Tibial artery (tissue), 4 donors: ENCODE measurements at regions not wholly inside any gene's neighbourhood (a gene's known extent, or its start where the extent isn't known, plus 50 kb on each side); places are given as distances from the start of the nearest gene placed in this dataset.

Experiments used
- DNase-seq, 2 donors: peaks; one replicate each; pipeline ENCODE4 v3.0.0-alpha.2; 2019
- H3K27ac ChIP-seq, 2 donors: fragments of 200-600 bp; sonication (generic) in 1 of 2; 1 replicate in 1 of 2; 2 replicates in 1 of 2; pipeline ENCODE4 v1.5.1; 2018 to 2019; ENCODE audit warnings: mild to moderate bottlenecking in 1 of 2
- H3K27me3 ChIP-seq, 2 donors: fragments of 200-600 bp; sonication (generic) in 1 of 2; one replicate each; pipeline versions ENCODE4 v1.5.1 to v1.6.0; 2016 to 2019
- H3K36me3 ChIP-seq, 3 donors: fragments of 200-600 bp; sonication (generic) in 2 of 3; one replicate each; pipeline ENCODE4 v1.5.1; 2016 to 2019; ENCODE audit warnings: mild to moderate bottlenecking in 2 of 3
- H3K4me1 ChIP-seq, 4 donors: fragments of 200-600 bp; sonication (generic) in 2 of 4; 1 replicate in 3 of 4; 2 replicates in 1 of 4; pipeline ENCODE4 v1.5.1; 2016 to 2019
- H3K4me3 ChIP-seq, 2 donors: fragments of 200-600 bp; sonication (generic) in 1 of 2; 1 replicate in 1 of 2; 2 replicates in 1 of 2; pipeline ENCODE4 v1.5.1; 2018 to 2019; ENCODE audit warnings: mild to moderate bottlenecking in 2 of 2
- H3K9me3 ChIP-seq, 3 donors: fragments of 200-600 bp; sonication (generic) in 1 of 3; one replicate each; pipeline ENCODE4 v1.5.1; 2016 to 2019
- CTCF ChIP-seq, 2 experiments: fragments of 200-600 bp in 1 of 2; fragments of 450-650 bp in 1 of 2; IDR thresholded peaks; one replicate each; pipeline ENCODE4 v1.5.1; 2017 to 2019; ENCODE audit warnings: antibody characterized with exemption in 2 of 2, mild to moderate bottlenecking in 1 of 2, moderate library complexity in 1 of 2
- intact Hi-C: fragments of 100-400 bp; cut with DNase I; formaldehyde crosslinking; loops from one replicate; pipeline ENCODE4 v1.15.0; 2023; ENCODE audit warnings: low total_unique reads

- Histone ChIP-seq H3K36me3 (no peaks in the 10 kb centered on the region), H3K27me3 (no peaks in the 10 kb centered on the region), H3K4me3 (no peak overlapping the region), H3K27ac (no peak overlapping the region), H3K9me3 (no peaks in the 10 kb centered on the region), H3K4me1 (no peaks in the 10 kb centered on the region)
- intact Hi-C loops = no loop called here
- DNase-seq = no peak
- TF ChIP-seq CTCF (IDR thresholded peaks at IDR 0.05) = no peak
These were observed 224.0 kb upstream of the SNX7 start for GRCh38 chr1:98437540-98437939.

- Histone ChIP-seq H3K4me1 (no peaks in the 10 kb centered on the region), H3K9me3 (no peaks in the 10 kb centered on the region), H3K36me3 (no peaks in the 10 kb centered on the region), H3K27ac (no peak overlapping the region), H3K27me3 (no peaks in the 10 kb centered on the region), H3K4me3 (no peak overlapping the region)
- no peak for DNase-seq
- TF ChIP-seq CTCF (IDR thresholded peaks at IDR 0.05) = no peak
- intact Hi-C loops = no loop called here
These were observed 224.5 kb upstream of the SNX7 start for GRCh38 chr1:98437011-98437410.

GRCh38 chr1:98429965-98430443, 231.5 kb upstream of the SNX7 start:
- no peak for TF ChIP-seq CTCF (IDR thresholded peaks at IDR 0.05)
- H3K27me3 ChIP-seq = no peaks in the 10 kb centered on the region
- H3K9me3 ChIP-seq = no peaks in the 10 kb centered on the region
- intact Hi-C loops = no loop called here
- H3K4me1 ChIP-seq = no peaks in the 10 kb centered on the region
- DNase-seq = no peak
- no peak overlapping the region for H3K4me3 ChIP-seq
- no peak overlapping the region for H3K27ac ChIP-seq
- no peaks in the 10 kb centered on the region for H3K36me3 ChIP-seq

- no peak for DNase-seq
- H3K9me3 ChIP-seq = no peaks in the 10 kb centered on the region
- no peaks in the 10 kb centered on the region for H3K27me3 ChIP-seq
- H3K4me1 ChIP-seq = no peaks in the 10 kb centered on the region
- no peaks in the 10 kb centered on the region for H3K36me3 ChIP-seq
- TF ChIP-seq CTCF (IDR thresholded peaks at IDR 0.05) = no peak
- H3K27ac ChIP-seq = no peak overlapping the region
- intact Hi-C loops = no loop called here
- H3K4me3 ChIP-seq = no peak overlapping the region
These were observed 232.7 kb upstream of the SNX7 start for GRCh38 chr1:98428864-98429263.

GRCh38 chr1:98427664-98428063, 233.9 kb upstream of the SNX7 start:
- H3K36me3 ChIP-seq = no peaks in the 10 kb centered on the region
- TF ChIP-seq CTCF (IDR thresholded peaks at IDR 0.05) = no peak
- H3K27me3 ChIP-seq = no peaks in the 10 kb centered on the region
- no peaks in the 10 kb centered on the region for H3K4me1 ChIP-seq
- intact Hi-C loops = no loop called here
- H3K27ac ChIP-seq = no peak overlapping the region
- DNase-seq = no peak
- H3K4me3 ChIP-seq = no peak overlapping the region
- no peaks in the 10 kb centered on the region for H3K9me3 ChIP-seq

- H3K9me3 ChIP-seq = no peaks in the 10 kb centered on the region
- no peaks in the 10 kb centered on the region for H3K36me3 ChIP-seq
- no peaks in the 10 kb centered on the region for H3K4me1 ChIP-seq
- no peak overlapping the region for H3K27ac ChIP-seq
- intact Hi-C loops = no loop called here
- no peaks in the 10 kb centered on the region for H3K27me3 ChIP-seq
- no peak for DNase-seq
- TF ChIP-seq CTCF (IDR thresholded peaks at IDR 0.05) = no peak
- H3K4me3 ChIP-seq = no peak overlapping the region
These were observed 235.4 kb upstream of the SNX7 start for GRCh38 chr1:98426092-98426491.
